Fibroblast of skin of left biceps (primary cell): ENCODE measurements at regions not wholly inside any gene's neighbourhood (a gene's known extent, or its start where the extent isn't known, plus 50 kb on each side); places are given as distances from the start of the nearest gene placed in this dataset.
"Not testable (repeated sequence)": the region's sequence is repeated elsewhere in the genome, so short reads cannot be mapped to it uniquely, and the experiment has no call there.

Experiments used
- DNase-seq, 2 experiments: peaks; one replicate each; pipeline ENCODE4 v3.0.0-alpha.2; 2013; ENCODE audit warnings: low read depth in 2 of 2

DNA sequence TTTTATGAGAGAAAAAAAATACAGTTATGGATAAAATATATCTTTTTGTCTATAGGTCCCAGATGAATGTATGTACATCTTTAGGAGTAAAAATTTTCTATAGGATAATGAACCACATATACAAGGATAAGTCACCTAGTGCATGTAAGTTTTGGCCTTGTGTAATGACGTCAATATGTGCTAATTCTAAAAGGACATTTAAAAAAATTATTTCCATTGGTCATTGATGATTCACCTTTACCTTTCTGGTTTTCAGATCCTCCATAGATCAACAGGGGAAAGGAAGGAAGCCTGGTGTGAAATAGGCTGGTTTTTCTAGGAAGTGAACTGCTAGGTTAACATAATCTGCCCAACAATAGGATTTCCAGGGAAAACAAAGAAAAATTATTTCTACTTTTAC lies 684.3 kb upstream of the SOX9 start:
- DNase-seq = no peak

DNA sequence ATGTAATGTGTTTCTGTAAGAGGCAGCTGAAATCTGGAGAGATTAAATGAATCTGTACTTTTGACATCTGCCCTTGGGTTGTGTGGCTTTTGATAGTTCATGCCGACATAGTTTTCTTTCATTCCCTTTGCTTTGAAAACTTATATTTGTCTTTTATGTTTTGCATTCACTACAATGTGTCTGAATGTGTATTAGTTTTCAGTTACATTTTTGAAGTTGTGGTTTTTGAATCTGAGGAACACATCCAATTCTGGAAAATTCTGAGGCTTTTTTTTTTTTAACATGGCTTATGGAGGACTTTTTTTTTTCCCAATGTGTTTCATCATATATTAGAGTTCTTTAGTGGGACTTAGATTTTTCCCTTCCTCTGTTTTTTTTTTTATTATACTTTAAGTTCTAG lies 683.7 kb upstream of the SOX9 start:
- DNase-seq = peak; percentile 33 to 34

DNA sequence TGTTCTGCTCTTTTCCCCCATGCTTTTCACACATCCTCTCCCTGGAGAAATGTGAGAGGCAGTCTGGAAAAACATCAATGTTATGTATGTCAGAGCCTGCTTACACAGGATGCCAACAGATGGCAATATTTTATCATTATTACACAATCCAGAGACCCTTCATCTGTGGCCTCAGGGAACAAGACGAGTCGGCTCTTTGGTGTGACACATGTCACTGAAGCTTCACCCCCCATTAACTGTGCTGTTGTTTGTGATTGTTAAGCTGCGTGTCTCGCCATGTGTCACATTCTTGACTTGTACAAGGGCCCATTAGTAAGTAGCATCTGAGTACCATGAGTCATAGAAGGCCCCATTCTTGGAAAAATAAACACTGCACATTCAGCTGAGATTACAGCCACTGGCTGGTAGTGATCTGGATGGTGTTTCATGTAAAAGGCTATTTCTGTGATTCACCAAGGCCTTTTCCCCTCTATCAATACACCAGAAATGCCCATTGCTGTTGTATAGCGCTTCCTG lies 682.1 kb upstream of the SOX9 start:
- peak; percentile 63 to 65 for DNase-seq

DNA sequence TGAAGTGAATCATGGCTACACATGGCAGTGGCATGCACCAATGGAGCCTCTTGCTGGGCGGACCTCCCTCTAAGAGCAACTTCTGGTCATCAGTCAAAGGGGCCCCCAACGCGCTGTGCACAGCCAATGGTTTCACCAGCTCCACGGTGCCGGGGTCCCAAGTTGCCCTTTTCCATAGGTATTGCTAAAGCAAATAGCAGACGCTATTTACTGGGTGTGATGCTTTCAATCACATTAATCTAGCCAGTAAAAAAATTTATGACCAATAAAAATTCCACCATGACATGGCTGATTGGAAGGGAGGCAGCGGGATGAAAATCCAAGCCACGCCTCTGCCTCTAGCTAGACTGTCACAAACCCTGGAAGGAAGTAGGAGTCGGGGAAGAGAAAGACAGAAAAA lies 680.3 kb upstream of the SOX9 start:
- DNase-seq = no peak

DNA sequence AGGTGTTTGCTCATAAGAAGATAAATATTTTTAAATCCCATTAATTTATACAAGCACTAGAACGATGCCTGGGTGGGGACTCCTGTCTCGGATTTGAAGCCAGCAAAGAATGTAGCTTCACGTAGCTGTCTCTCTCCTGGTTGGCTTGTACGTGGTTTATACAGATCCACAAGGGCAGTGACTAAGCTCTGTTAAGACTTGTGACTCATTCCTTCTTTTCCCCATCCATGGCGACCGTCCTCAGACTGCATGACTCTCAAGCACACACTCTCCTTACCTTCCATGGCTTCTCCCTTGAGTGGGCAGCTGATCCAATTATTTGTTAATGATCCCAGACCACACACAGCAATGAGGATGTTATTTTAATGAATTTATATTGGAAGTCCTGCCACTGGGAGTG lies 679.7 kb upstream of the SOX9 start:
- DNase-seq = peak; percentile 31 to 47

DNA sequence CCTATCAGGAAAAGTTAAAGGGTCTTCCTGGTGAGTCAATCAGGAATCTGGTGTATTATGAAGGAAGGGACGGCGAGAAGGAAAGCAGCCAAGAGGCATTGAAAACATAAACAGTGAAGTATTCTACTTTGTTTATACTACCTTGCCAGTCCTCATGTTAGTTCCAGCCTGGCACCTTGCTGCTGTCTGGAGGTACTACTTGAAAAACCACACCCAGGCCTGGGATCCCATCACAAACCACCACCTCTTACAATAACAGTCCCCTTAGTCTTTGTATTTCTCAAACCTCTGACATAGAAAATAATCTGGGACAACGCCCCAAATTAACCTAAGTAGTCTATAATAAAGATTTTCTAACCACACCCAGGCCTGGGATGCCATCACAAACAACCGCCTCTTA lies 676.7 kb upstream of the SOX9 start:
- DNase-seq = no peak

DNA sequence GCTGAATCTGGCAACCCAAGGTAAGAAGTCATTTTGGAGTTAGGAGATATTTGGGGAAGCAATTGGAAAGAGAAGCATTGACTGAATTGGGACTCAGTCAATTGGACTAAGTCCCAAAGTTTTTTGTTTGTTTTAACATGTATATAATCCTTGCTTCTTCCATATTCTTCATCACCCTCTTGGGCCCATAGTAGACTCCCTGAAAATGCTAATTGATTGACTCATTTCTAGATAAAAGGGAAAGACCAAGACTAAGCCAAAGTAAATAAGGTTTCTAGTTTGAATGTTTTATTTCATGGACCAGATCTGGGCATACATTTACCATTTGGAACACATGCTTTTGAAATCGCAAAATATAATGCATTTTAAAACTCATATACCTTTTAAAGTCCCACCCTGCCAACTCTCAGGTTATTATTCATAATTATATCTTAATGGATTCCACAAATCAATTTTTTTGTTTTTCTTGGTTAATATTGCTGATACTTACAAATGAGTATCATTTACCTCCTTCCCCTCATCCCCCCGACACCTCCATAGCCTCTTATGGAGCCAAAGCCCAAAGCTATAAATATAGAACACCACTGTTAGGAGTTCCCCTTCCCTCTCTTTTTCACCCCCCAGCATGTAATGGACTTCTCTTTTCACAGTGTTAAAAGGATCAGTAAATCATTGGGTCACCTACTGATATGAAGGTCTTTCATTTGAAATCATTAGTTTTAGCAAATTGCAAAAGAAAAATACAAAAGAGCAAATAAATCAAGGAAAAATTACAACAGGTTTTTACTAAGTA lies 674.0 kb upstream of the SOX9 start:
- DNase-seq = no peak

DNA sequence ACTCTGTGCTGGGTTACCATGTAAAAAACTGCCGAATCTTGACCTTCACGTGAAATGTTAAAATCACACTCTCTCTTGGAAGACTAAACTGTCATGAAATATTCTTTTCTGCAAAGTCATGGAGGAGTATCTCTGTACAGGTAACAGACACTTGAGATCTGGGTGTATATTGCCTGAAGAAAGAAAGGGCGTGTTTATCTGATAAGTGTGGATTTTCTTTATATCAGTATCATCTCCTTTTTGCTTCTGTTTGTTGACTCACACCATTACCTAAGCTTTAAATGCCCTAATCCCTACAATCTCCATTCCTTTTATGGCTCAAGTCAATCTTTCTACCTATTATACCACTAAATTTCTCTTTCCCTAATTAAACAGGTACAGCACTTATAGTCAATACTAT lies 673.2 kb upstream of the SOX9 start:
- no peak for DNase-seq

DNA sequence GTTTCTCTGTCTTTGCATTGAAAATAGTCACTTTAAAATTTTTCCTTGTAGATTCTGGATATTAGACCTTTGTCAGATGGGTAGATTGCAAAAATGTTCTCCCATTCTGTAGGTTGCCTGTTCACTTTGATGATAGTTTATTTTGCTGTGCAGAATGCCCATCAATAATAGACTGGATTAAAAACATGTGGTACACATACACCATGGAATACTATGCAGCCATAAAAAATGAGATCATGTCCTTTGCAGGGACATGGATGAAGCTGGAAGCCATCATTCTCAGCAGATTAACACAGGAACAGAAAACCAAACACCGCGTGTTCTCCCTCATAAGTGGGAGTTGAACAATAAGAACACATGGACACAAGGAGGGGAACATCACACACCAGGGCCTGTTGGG lies 670.2 kb upstream of the SOX9 start:
- not testable (repeated sequence) for DNase-seq

DNA sequence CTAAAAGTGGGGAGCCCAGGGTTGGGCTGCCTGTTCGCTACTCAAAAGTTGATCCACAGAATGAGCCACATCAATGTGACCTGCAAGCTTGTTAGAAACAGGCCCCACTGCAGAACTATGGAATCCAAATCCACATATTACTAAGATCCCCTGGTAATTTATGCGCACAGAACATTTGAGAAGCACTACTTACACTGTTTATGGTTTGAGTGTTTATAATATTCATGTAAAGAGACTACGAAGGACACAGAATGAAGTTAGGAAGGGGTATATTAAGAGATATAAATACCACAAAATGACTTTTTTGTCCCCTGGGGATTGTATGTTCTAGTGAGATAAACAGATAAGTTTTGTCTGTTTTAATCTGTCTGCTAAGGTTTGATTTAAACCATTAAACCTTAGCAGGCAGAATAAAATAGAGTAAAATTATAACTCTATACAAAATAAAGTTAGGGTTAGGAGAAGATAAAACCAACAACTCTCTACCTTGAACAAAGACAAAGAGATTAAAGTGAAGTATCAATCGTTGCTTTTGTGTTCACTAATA lies 666.9 kb upstream of the SOX9 start:
- DNase-seq = no peak

DNA sequence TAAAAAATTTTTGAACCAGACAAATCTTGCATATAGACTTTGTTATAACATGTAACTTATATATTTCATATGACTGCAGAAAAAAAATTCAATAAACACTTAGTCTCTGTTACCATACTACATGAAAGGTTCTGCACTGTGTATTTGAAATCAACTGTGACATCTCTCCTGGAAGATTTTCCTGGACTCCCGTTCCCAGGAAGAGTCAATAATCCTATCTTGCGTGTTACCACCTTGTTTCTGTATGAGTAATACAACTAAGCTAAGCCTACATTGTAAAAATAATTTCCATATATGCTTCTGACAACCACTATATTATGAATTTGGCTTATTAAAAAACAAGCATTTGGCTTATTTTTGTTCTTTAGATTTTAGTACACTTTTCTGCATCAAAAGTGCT lies 665.6 kb upstream of the SOX9 start:
- DNase-seq = no peak

DNA sequence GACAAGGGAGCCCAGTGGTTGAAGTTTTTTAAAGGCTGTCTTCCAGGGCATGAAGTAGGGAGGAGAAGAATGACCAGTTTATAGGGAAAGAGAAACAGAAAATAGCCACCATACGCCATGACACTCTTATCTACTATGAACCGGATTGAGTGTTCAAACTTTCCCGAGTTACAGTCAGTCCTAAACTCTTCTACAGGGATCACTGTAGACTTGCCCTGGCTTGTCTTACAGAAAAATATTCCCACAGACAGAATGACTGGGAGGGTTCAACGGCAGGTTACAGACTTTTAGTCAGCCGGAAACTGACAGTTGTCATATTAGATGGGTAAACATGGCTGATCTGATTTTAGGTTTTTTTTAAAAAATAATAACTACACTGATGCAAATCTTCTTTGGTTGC lies 662.5 kb upstream of the SOX9 start:
- no peak for DNase-seq

DNA sequence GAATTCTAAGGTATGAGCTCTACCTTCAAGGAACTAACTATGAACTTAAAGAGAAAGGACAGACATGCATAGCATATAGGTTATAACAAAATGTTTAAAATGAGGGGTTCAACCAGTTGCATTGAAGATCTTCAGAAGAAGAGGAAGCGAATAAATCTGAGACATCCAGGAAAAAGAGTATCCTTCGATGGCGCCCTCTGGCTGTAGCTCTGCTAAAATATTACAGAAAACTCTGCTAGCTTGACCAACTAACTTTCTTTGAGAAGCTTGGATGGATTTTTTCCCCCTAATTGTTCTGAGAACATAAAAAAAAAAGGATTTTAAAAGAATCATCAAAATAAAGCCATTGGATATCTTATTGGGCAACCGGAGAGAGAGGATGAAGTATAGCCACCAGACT lies 659.9 kb upstream of the SOX9 start:
- no peak for DNase-seq

DNA sequence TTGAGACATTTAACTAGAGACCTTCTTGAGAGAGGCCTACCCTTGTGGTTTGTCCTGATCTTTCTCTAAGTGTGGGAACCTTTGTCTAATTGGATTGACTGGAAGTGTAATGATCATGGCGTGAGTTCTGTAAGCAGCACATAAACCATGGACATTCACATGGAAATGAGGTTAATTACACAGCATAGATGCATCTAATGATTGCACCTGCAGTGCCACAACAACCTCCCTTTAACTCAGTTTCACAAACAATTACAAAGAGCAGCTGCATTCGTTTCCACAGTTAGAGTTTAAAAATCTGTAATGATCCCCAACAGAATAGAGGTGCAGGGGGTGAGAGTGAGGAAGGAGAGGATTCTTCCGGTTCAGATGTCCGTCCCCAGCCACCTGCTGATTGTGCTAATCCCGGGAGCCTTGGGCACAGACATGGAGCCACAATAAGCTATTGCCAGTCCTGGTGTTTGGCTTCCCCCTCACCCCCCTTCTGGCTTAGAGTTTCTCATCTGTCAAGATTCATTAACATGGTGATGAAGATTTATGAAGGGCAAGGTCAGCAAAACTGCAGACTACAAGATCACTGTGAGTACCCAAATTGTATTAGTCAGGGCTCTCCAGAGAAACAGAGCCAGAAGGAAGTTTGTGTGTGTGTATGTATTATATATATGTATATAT lies 659.2 kb upstream of the SOX9 start:
- no peak for DNase-seq

DNA sequence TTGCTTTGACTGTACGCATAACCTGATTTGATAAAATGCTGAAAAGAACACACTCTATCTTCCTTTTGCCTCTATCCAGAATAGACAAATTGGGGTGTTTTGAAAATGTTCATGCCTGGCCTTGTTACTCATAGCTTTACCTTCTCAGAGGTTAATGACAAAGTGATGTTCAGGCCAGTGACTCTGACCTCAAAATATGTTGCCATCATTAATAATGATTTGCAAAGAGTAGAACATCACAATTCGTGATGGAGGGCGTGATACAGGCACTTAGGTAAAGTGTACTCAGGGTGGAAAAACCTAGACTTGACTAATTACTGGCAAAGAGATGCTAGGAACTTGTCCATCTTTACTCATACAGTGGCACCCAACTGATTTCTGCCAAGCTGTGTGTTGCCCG lies 656.6 kb upstream of the SOX9 start:
- DNase-seq = no peak

DNA sequence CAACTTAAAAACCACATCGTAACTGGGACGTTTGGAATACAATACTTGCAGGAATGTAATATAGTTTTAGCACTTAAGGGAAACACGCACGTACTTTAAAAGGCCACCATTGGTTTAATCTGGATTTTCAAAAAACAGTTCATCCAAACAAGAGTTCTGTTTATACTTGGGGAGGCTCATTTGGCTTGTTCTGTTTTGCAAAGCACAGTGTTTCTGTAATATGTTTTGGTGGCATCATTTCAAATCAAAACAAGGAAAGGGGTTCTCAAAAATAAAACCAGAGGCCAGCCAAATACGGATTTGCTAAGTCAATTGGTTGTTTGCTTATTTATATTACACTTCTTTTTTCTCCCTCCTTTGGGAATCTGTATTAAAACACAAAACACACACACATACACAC lies 656.1 kb upstream of the SOX9 start:
- DNase-seq = no peak

DNA sequence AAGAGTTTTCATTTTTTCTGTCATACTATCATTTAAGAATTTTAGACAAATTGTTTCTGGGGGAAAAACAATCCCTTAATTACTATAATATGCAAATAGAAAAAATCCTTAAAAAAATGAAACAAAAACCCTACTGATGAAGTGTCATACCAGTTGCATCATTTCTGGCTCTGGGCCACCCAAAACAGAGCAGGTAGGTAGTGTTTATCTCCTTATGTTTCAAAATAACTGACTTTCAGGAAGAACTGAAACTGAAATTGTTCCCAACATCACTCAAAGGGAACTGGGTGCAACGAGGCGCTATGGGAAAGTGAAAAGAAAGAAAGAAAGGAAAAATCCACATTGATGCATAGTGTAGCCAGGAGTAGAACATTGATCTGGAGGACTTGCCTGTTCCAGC lies 653.1 kb upstream of the SOX9 start:
- DNase-seq = no peak

DNA sequence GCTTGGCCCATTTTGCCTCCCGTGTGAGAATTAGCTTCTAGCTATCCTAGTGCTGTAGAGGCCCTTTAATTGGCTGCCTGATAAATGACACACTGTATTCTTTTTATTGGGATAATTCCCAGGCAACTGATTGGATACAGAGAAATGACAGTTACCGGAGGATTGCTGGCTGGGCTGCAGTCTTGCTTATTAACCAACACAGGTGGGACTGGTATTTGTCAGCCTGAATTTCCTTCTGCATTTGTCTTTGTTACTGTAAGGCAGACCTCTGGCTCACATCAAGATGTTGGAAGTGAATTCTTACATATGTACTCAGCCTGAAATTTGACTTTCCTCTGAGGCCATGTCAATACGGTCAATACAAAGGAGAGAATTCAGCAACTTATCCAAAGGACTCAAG lies 650.8 kb upstream of the SOX9 start:
- no peak for DNase-seq

DNA sequence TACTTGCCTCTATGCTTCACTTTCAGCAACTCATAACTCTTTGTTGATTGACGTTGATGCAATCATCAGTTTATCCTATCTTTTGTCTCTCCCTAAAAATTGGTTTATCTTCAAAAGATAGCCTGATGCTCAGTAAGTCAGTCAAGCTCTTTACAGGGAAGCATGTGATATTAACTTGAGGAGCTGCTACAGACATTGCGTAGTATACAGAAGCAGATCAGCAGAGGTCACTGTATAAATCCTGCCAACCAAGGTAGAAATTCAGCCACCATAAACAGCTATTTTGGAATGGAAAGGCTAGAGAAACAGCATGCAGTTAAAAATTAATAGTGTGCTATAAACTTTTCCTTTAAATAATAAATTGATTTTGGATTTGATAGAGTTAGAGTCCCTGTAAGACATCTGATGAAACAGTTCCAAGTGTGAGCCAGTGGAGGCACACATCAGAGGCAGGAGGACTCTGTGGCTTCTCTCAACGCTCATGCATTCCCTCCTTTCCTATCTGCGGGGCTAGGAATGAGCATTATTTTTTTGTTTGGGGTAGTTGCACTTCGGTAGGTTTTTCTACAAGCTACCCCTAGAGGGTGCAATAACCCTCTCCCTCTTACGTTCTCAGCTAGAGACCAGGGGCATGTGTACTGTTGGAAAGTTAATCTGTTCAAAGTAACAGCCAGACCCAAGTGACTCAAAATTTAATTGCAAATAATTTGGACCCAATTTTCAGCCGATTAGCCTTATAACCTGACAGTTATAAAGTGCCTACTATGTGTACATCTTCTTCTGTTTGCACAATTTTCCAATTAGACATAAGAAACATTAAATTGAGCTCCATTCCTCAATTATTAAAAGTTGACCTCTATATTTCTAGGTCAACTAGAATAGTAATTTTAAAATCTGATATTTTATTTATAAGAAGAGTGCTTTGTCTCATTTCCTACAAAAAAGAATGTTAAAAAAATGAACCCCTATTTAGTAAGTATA lies 647.7 kb upstream of the SOX9 start:
- peak in 1 of 2 experiments; percentile 20 for DNase-seq

DNA sequence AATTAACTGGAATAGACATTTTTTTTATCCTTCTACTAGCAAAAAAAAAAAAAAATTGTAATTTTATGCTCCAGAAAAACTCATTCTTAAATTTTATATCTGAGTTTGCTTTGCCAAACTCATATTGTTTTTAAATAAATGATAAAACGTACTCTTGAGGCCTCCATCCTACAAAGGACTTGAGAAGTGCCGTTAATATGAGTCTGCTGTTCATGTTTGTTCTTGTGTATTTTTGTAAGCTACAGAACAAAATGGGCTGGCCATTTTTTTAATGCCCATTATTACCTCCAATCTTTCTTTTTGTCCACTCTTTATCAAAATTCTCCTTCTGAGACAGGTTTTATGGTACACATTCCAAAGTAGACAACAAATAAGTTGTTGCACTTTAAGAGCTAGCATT lies 643.5 kb upstream of the SOX9 start:
- DNase-seq = no peak

DNA sequence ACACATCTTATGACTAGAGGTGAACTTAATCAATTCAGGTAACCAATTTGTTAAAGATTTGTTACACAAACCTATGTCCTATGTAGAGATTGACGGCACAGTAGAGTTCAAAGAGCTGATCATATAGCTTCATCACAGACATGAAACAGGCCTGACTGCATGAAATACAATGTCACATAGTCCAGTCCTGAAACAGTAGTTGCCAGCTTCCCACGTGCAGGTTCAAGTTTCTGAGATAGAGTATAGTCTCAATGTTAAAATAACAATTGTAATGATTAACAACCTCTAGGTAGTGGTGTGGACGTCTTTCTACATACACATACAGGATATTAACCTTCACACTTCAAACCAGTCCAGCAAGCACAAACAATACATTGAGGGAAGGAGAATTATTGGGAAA lies 640.7 kb upstream of the SOX9 start:
- DNase-seq = no peak

DNA sequence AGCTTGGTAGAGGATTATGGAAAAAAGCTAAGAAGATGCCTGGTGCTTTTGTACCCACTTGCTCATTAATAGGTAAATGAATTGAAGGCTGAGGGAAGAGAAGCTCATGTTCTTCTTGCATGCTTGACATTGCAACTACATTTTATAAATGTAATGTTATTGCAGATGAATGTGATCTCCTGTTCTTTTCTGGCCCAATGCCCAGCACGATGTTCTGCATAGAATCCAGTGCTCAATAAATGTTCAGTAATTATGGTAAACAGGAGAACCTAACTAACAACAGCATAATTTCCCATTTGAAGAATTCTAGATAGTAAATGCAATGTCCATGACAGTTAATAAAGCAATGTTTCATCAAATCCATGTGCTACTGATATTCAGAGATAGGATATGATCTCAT lies 638.2 kb upstream of the SOX9 start:
- DNase-seq = no peak
